Stomach (tissue), 4 donors: ENCODE measurements at regions not wholly inside any gene's neighbourhood (a gene's known extent, or its start where the extent isn't known, plus 50 kb on each side); places are given as distances from the start of the nearest gene placed in this dataset.

Experiments used
- CTCF ChIP-seq, 7 experiments: fragments of 450-650 bp in 4 of 7; fragments of 200-600 bp in 3 of 7; sonication (generic) in 3 of 7; IDR thresholded peaks; one replicate each; pipeline ENCODE4 v1.5.1; 2016 to 2019; ENCODE audit warnings: antibody characterized with exemption in 7 of 7, control low read depth in 2 of 7, mild to moderate bottlenecking in 1 of 7
- POLR2AphosphoS5 ChIP-seq, 3 donors: sonication (generic); formaldehyde crosslinking; IDR thresholded peaks; one replicate each; pipeline ENCODE4 v1.6.1; 2016; ENCODE audit warnings: antibody characterized with exemption in 3 of 3

GRCh38 chr16:16871196-16871595, 492.3 kb downstream of the NPIPA7 start:
- no peak for TF ChIP-seq POLR2AphosphoS5 (IDR thresholded peaks at IDR 0.05)
- no peak for TF ChIP-seq CTCF (IDR thresholded peaks at IDR 0.05)
